Activated naive CD8-positive, alpha-beta T cell treated with anti-CD3 and anti-CD28 coated beads for 36 hours (primary cell): ENCODE measurements at regions not wholly inside any gene's neighbourhood (a gene's known extent, or its start where the extent isn't known, plus 50 kb on each side); places are given as distances from the start of the nearest gene placed in this dataset.

Experiments
- DNase-seq: peaks from one replicate; pipeline ENCODE4 v3.0.0; 2021
- H3K27ac Mint-ChIP-seq: one replicate; pipeline ENCODE4 v1.8.0; 2022; ENCODE audit warnings: mild to moderate bottlenecking, moderate library complexity, mixed read lengths
- H3K27me3 Mint-ChIP-seq: one replicate; pipeline ENCODE4 v1.8.0; 2022; ENCODE audit warnings: mild to moderate bottlenecking, mixed read lengths
- H3K36me3 Mint-ChIP-seq: one replicate; pipeline ENCODE4 v1.8.0; 2021; ENCODE audit warnings: mild to moderate bottlenecking, mixed read lengths
- H3K4me1 Mint-ChIP-seq: one replicate; pipeline ENCODE4 v1.8.0; 2021; ENCODE audit warnings: mixed read lengths
- H3K4me3 Mint-ChIP-seq: one replicate; pipeline ENCODE4 v1.8.0; 2022; ENCODE audit warnings: mild to moderate bottlenecking, moderate library complexity, mixed read lengths
- H3K9me3 Mint-ChIP-seq: one replicate; pipeline ENCODE4 v1.8.0; 2022; ENCODE audit warnings: mixed read lengths

- Mint-ChIP-seq H3K4me3 (no peak overlapping the region), H3K27me3 (no peaks in the 10 kb centered on the region), H3K27ac (no peak overlapping the region), H3K9me3 (peaks cover 2% of the 10 kb centered on the region), H3K36me3 (no peaks in the 10 kb centered on the region), H3K4me1 (no peaks in the 10 kb centered on the region)
- no peak for DNase-seq
These were observed 1079.3 kb downstream of the EPHA7 start for GRCh38 chr6:92339936-92340640.

DNA sequence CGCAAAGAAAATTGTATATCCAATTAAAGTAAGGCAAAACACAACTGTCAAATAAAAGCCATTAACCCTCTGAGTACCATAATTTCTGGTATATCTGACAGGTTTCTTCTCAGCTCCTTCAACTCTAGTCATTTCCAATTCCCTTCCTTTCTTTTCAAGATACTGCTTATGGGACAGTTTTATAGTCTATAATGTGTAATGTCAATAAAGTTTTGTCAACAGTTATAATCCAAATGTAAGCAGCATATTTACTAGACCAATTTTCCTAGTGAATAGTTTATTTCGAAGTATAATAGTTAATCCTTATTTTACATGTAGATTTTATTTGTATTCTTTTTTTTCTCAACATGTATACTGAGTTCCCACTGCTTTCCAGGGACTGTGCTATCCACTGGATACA, 1081.8 kb downstream of the EPHA7 start:
- Mint-ChIP-seq H3K27me3 (no peaks in the 10 kb centered on the region), H3K9me3 (no peaks in the 10 kb centered on the region), H3K4me3 (no peak overlapping the region), H3K4me1 (no peaks in the 10 kb centered on the region), H3K36me3 (no peaks in the 10 kb centered on the region), H3K27ac (no peak overlapping the region)
- no peak for DNase-seq

GRCh38 chr6:92329208-92329847, 1090.0 kb downstream of the EPHA7 start:
- H3K4me1 Mint-ChIP-seq: no peaks in the 10 kb centered on the region
- peaks cover 4% of the 10 kb centered on the region for H3K9me3 Mint-ChIP-seq
- DNase-seq: no peak
- H3K36me3 Mint-ChIP-seq: no peaks in the 10 kb centered on the region
- H3K27ac Mint-ChIP-seq: no peak overlapping the region
- no peak overlapping the region for H3K4me3 Mint-ChIP-seq
- no peaks in the 10 kb centered on the region for H3K27me3 Mint-ChIP-seq

- no peaks in the 10 kb centered on the region for H3K36me3 Mint-ChIP-seq
- H3K27ac Mint-ChIP-seq: no peak overlapping the region
- no peaks in the 10 kb centered on the region for H3K27me3 Mint-ChIP-seq
- no peaks in the 10 kb centered on the region for H3K4me1 Mint-ChIP-seq
- H3K9me3 Mint-ChIP-seq: no peaks in the 10 kb centered on the region
- DNase-seq: no peak
- H3K4me3 Mint-ChIP-seq: no peak overlapping the region
These were observed 1104.0 kb downstream of the EPHA7 start for GRCh38 chr6:92315312-92315711.

DNA sequence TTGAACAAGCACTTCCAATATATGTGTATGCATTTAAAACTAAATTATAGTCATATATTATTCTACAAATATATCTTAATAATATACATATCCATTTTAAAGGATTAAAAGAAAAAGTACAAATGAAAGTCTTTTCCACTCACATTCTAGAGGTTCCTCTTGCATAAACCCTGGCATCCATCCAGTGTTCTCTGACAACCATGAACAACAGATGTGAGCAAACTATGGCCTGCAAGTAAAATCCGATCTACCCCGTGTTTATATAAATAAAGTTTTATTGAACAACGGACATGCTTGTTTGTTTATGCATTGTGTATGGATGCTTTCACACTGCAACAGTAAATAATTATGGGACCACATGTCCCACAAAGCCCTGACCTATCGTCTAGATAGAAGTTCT, 1122.3 kb downstream of the EPHA7 start:
- no peaks in the 10 kb centered on the region for H3K36me3 Mint-ChIP-seq
- no peak overlapping the region for H3K27ac Mint-ChIP-seq
- H3K27me3 Mint-ChIP-seq: no peaks in the 10 kb centered on the region
- H3K4me1 Mint-ChIP-seq: no peaks in the 10 kb centered on the region
- no peak for DNase-seq
- no peak overlapping the region for H3K4me3 Mint-ChIP-seq
- no peaks in the 10 kb centered on the region for H3K9me3 Mint-ChIP-seq

GRCh38 chr6:92292067-92292466, 1127.3 kb downstream of the EPHA7 start:
- H3K4me1 Mint-ChIP-seq: no peaks in the 10 kb centered on the region
- H3K9me3 Mint-ChIP-seq: peaks cover 4% of the 10 kb centered on the region
- no peak for DNase-seq
- H3K4me3 Mint-ChIP-seq: no peak overlapping the region
- H3K36me3 Mint-ChIP-seq: no peaks in the 10 kb centered on the region
- H3K27me3 Mint-ChIP-seq: no peaks in the 10 kb centered on the region
- no peak overlapping the region for H3K27ac Mint-ChIP-seq

- no peaks in the 10 kb centered on the region for H3K36me3 Mint-ChIP-seq
- DNase-seq: no peak
- H3K27ac Mint-ChIP-seq: no peak overlapping the region
- no peak overlapping the region for H3K4me3 Mint-ChIP-seq
- H3K4me1 Mint-ChIP-seq: no peaks in the 10 kb centered on the region
- peaks cover 4% of the 10 kb centered on the region for H3K9me3 Mint-ChIP-seq
- H3K27me3 Mint-ChIP-seq: no peaks in the 10 kb centered on the region
These were observed 1129.5 kb downstream of the EPHA7 start for GRCh38 chr6:92289831-92290230.

GRCh38 chr6:92281571-92282076, 1137.7 kb downstream of the EPHA7 start:
- Mint-ChIP-seq H3K27me3 (no peaks in the 10 kb centered on the region), H3K27ac (no peak overlapping the region), H3K4me3 (no peak overlapping the region), H3K4me1 (no peaks in the 10 kb centered on the region), H3K9me3 (no peaks in the 10 kb centered on the region), H3K36me3 (no peaks in the 10 kb centered on the region)
- no peak for DNase-seq

DNA sequence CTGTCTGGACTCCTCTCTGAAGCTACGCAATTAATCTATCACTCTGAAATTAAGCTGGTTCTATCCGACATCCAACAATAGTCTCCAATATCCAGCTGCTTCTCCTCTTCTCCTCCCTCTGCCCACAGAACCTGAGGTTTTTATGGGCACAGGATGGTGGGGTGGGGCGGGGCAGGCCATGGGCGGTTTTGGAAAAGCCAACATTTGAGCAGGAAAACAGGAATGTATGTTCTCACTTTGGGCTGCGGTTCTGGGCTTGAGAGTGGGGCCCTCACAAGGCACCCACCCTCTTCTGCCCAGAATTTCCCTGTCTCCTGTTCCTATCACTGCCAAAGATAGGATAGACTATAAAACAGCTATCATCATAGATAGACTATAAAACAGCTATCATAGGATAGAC, 1144.2 kb downstream of the EPHA7 start:
- peaks cover 2% of the 10 kb centered on the region for H3K9me3 Mint-ChIP-seq
- H3K36me3 Mint-ChIP-seq: no peaks in the 10 kb centered on the region
- H3K4me1 Mint-ChIP-seq: no peaks in the 10 kb centered on the region
- H3K27me3 Mint-ChIP-seq: no peaks in the 10 kb centered on the region
- no peak overlapping the region for H3K4me3 Mint-ChIP-seq
- H3K27ac Mint-ChIP-seq: no peak overlapping the region
- no peak for DNase-seq

GRCh38 chr6:92274588-92274987, 1144.8 kb downstream of the EPHA7 start:
- H3K4me1 Mint-ChIP-seq: no peaks in the 10 kb centered on the region
- peaks cover 2% of the 10 kb centered on the region for H3K9me3 Mint-ChIP-seq
- no peak overlapping the region for H3K27ac Mint-ChIP-seq
- H3K36me3 Mint-ChIP-seq: no peaks in the 10 kb centered on the region
- H3K4me3 Mint-ChIP-seq: no peak overlapping the region
- H3K27me3 Mint-ChIP-seq: no peaks in the 10 kb centered on the region
- no peak for DNase-seq

DNA sequence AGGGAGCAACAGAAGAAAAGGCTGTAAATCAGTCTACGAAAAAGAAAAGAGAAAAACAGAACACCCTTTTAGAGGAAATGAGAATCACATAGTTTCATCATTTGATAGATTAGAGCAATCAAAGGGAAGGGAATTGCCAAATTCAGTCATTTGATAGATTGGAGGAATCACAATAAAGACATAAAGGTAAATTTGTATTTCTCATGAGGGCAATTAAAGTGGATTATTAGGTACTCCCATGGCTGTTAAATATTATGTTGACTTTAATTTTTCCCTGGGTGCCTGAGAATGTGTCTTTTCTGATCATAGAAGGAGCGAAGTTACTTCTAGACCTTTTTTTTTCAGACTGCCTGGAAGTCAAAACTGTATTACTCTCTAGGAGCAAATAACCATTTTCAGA, 1145.7 kb downstream of the EPHA7 start:
- peaks cover 2% of the 10 kb centered on the region for H3K9me3 Mint-ChIP-seq
- H3K4me3 Mint-ChIP-seq: no peak overlapping the region
- no peak overlapping the region for H3K27ac Mint-ChIP-seq
- H3K36me3 Mint-ChIP-seq: no peaks in the 10 kb centered on the region
- no peaks in the 10 kb centered on the region for H3K4me1 Mint-ChIP-seq
- no peak for DNase-seq
- no peaks in the 10 kb centered on the region for H3K27me3 Mint-ChIP-seq

DNA sequence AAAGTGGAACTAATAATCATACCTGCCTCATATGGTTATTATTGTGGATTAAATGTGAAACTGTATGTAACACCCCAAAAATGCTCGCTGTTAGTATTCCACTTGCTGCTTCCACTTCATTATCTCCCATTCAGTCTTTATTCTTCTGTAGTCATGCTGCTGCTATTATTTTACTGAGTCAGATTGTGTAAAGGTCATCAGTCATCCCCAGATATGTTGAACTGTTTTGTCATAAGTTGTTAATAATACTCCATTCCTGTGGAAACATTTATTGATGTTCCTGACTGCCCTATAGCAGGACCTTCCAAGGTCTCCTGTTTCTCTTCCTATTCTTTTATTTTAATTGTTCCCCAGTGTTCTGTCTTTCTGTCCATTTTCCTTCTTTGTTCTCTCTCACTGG, 1148.3 kb downstream of the EPHA7 start:
- Mint-ChIP-seq H3K27ac (no peak overlapping the region), H3K27me3 (no peaks in the 10 kb centered on the region), H3K9me3 (peaks cover 2% of the 10 kb centered on the region), H3K4me3 (no peak overlapping the region), H3K36me3 (no peaks in the 10 kb centered on the region), H3K4me1 (no peaks in the 10 kb centered on the region)
- DNase-seq: no peak

GRCh38 chr6:92270365-92270764, 1149.0 kb downstream of the EPHA7 start:
- Mint-ChIP-seq H3K4me3 (no peak overlapping the region), H3K27ac (no peak overlapping the region), H3K27me3 (no peaks in the 10 kb centered on the region), H3K4me1 (no peaks in the 10 kb centered on the region), H3K36me3 (no peaks in the 10 kb centered on the region), H3K9me3 (peaks cover 2% of the 10 kb centered on the region)
- DNase-seq: no peak

DNA sequence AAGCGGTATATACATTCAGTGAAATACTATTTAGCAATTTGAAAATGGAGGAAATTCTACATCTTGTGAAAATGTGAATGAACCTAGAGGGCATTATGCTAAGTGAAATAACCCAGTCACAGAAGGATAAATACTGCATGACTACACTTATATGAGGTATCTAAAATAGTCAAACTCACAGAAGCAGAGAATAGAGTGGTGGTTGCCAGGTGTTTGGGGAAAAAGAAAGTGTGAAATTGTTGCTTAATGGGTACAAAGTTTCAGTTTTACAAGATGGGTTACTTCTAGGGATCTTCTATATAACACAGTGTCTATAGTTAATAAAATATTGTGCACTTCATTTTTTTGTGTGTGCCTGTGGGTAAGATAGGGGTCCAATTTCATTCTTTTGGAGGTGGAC, 1152.0 kb downstream of the EPHA7 start:
- Mint-ChIP-seq H3K27ac (no peak overlapping the region), H3K4me3 (no peak overlapping the region), H3K36me3 (no peaks in the 10 kb centered on the region), H3K27me3 (no peaks in the 10 kb centered on the region), H3K9me3 (peaks cover 2% of the 10 kb centered on the region), H3K4me1 (no peaks in the 10 kb centered on the region)
- DNase-seq: no peak

GRCh38 chr6:92263864-92264263, 1155.5 kb downstream of the EPHA7 start:
- Mint-ChIP-seq H3K4me1 (no peaks in the 10 kb centered on the region), H3K27me3 (no peaks in the 10 kb centered on the region), H3K36me3 (no peaks in the 10 kb centered on the region), H3K4me3 (no peak overlapping the region), H3K27ac (no peak overlapping the region), H3K9me3 (no peaks in the 10 kb centered on the region)
- DNase-seq: no peak

DNA sequence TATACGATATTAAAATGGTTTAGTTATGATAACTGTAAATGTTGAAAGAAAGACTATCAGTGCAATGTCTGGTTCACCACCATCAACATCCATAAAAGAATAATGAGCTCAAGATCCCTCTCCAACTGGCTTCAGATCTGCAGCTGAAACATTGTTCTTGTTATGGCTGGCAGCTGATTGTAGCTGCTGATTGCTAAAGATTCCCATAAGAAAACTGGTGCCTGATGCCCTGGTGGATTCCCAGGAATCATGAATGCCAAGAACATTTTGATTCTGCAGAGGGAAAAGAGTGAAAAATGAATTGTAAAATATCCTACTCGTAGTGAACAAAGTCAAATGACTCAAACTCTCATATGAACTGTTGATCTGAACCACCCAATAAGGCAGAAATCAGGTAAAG, 1160.2 kb downstream of the EPHA7 start:
- Mint-ChIP-seq H3K27me3 (no peaks in the 10 kb centered on the region), H3K4me1 (no peaks in the 10 kb centered on the region), H3K9me3 (no peaks in the 10 kb centered on the region), H3K36me3 (no peaks in the 10 kb centered on the region), H3K27ac (no peak overlapping the region), H3K4me3 (no peak overlapping the region)
- DNase-seq: no peak
